OCI-LY1 (cell line): ENCODE measurements at regions not wholly inside any gene's neighbourhood (a gene's known extent, or its start where the extent isn't known, plus 50 kb on each side); places are given as distances from the start of the nearest gene placed in this dataset.

Experiments
- EZH2 ChIP-seq: fragments of 200-600 bp; sonication (generic), shearing (Covaris generic); IDR thresholded peaks from 2 replicates; pipeline ENCODE4 v1.8.0; 2017; ENCODE audit warnings: borderline replicate concordance, mixed run types, mild to moderate bottlenecking, antibody characterized with exemption, low read length, moderate library complexity, mixed read lengths
- TF ChIP-seq, protein P1 (sequence below): fragments of 200-600 bp; sonication (generic), shearing (Covaris generic); IDR thresholded peaks from 2 replicates; pipeline ENCODE4 v1.5.1; 2017; ENCODE audit warnings: mild to moderate bottlenecking, antibody characterized with exemption, low read length, moderate library complexity, mixed read lengths

DNA sequence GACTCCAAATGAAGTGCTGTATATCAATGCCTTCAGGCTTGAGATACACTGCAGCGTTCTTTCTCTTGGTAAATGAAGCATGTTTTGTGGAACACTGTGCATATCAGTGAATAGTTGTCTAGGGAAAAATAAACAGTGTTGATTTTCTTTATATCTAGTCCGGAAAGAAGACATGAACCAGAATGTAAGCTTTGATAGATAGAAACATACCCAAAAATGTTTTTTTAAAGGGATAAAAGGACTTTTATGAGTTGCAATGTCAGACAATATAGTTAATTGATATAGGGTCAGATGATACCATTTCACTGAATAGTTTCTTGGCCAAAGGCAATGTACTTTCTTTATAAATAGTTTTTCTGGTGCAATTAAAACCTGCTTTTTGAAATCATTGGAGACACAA, 1037.8 kb downstream of the OTOL1 start:
- TF ChIP-seq, protein P1, sequence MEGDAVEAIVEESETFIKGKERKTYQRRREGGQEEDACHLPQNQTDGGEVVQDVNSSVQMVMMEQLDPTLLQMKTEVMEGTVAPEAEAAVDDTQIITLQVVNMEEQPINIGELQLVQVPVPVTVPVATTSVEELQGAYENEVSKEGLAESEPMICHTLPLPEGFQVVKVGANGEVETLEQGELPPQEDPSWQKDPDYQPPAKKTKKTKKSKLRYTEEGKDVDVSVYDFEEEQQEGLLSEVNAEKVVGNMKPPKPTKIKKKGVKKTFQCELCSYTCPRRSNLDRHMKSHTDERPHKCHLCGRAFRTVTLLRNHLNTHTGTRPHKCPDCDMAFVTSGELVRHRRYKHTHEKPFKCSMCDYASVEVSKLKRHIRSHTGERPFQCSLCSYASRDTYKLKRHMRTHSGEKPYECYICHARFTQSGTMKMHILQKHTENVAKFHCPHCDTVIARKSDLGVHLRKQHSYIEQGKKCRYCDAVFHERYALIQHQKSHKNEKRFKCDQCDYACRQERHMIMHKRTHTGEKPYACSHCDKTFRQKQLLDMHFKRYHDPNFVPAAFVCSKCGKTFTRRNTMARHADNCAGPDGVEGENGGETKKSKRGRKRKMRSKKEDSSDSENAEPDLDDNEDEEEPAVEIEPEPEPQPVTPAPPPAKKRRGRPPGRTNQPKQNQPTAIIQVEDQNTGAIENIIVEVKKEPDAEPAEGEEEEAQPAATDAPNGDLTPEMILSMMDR, result no peak
- TF ChIP-seq EZH2, result no peak
